H1 (cell line): ENCODE measurements at regions not wholly inside any gene's neighbourhood (a gene's known extent, or its start where the extent isn't known, plus 50 kb on each side); places are given as distances from the start of the nearest gene placed in this dataset.

Source experiments
- CTCF ChIA-PET: fragments of 300-600 bp; sonication (Branson Sonifier 250); formaldehyde crosslinking; loops from one replicate; lab custom pipeline; 2021; ENCODE audit not compliant: partially characterized antibody; lab: Charles Lee
- POLR2A ChIA-PET: fragments of 300-600 bp; sonication (Branson Sonifier 250); formaldehyde crosslinking; loops from one replicate; lab custom pipeline; 2021; ENCODE audit warnings: inconsistent platforms; ENCODE audit not compliant: partially characterized antibody; lab: Charles Lee
- DNase-seq, 2 experiments: peaks; one replicate each; pipeline versions ENCODE4 v3.0.0 to v3.0.0-alpha.2; 2010 to 2022; ENCODE audit warnings: low spot score in 2 of 2, low read depth in 1 of 2, mixed read lengths in 1 of 2
- FAIRE-seq: peaks from 2 replicates; lab custom pipeline; 2011; peaks lifted over from hg19 to GRCh38; lab: Jason Lieb, UNC
- H2AFZ ChIP-seq: 2 replicates; pipeline ENCODE4 v1.8.1; 2012; ENCODE audit warnings: low read length, inconsistent platforms
- H2AK5ac ChIP-seq: 2 replicates; pipeline ENCODE4 v1.6.1; 2013; ENCODE audit warnings: low read depth, low read length
- H2BK120ac ChIP-seq: replicated peaks from 2 replicates; pipeline ENCODE3; 2013; ENCODE audit warnings: low read depth, low read length, inconsistent platforms
- H2BK12ac ChIP-seq: 2 replicates; pipeline ENCODE4 v1.6.1; 2013; ENCODE audit warnings: low read depth, low read length
- H2BK15ac ChIP-seq: 2 replicates; pipeline ENCODE4 v1.6.1; 2013; ENCODE audit warnings: low read length
- H2BK20ac ChIP-seq: 2 replicates; pipeline ENCODE4 v1.6.1; 2013; ENCODE audit warnings: low read length
- H2BK5ac ChIP-seq: 2 replicates; pipeline ENCODE4 v1.6.1; 2013; ENCODE audit warnings: low read depth, low read length
- H3K14ac ChIP-seq: 2 replicates; pipeline ENCODE4 v1.6.1; 2013; ENCODE audit warnings: inconsistent platforms; ENCODE audit not compliant: insufficient read length
- H3K18ac ChIP-seq: 2 replicates; pipeline ENCODE4 v1.6.1; 2013; ENCODE audit warnings: low read length; ENCODE audit errors: extremely low read depth
- H3K23ac ChIP-seq: 2 replicates; pipeline ENCODE4 v1.6.1; 2013; ENCODE audit warnings: inconsistent platforms; ENCODE audit not compliant: insufficient read length
- H3K23me2 ChIP-seq: 2 replicates; pipeline ENCODE4 v1.6.1; 2013; ENCODE audit warnings: low read depth, low read length
- H3K27ac ChIP-seq: 2 replicates; pipeline ENCODE4 v1.6.1; 2011; ENCODE audit warnings: low read depth, low read length, inconsistent platforms
- H3K27me3 ChIP-seq, 4 experiments: replicated peaks in 1 of 4; 1 replicate in 1 of 4; 2 replicates in 3 of 4; pipeline versions ENCODE4 v1.6.1 to v1.8.1; 2011 to 2013; ENCODE audit warnings: low read length in 3 of 4, mild to moderate bottlenecking in 3 of 4, inconsistent platforms in 2 of 4, mixed read lengths in 2 of 4, moderate library complexity in 1 of 4; ENCODE audit not compliant: control insufficient read depth in 3 of 4, insufficient read depth in 3 of 4; ENCODE audit errors: extremely low read depth in 1 of 4
- H3K36me3 ChIP-seq, 4 experiments: 2 replicates each; pipeline versions ENCODE4 v1.6.1 to v1.8.1; 2011 to 2013; ENCODE audit warnings: mild to moderate bottlenecking in 4 of 4, low read length in 3 of 4, moderate library complexity in 2 of 4, control low read depth in 1 of 4, inconsistent platforms in 1 of 4; ENCODE audit not compliant: insufficient read depth in 4 of 4, control insufficient read depth in 2 of 4
- H3K4ac ChIP-seq: replicated peaks from 2 replicates; pipeline ENCODE3; 2013; ENCODE audit warnings: low read length, low read depth, mixed read lengths, inconsistent platforms; ENCODE audit not compliant: insufficient read length
- H3K4me1 ChIP-seq, 4 experiments: replicated peaks in 1 of 4; 1 replicate in 1 of 4; 2 replicates in 3 of 4; pipeline versions ENCODE4 v1.6.1 to v1.8.1; 2011 to 2013; ENCODE audit warnings: low read length in 3 of 4, inconsistent platforms in 2 of 4, mixed read lengths in 1 of 4; ENCODE audit not compliant: insufficient read depth in 4 of 4, control insufficient read depth in 3 of 4
- H3K4me2 ChIP-seq, 2 experiments: 2 replicates each; pipeline versions ENCODE4 v1.6.1 to v1.8.1; 2011 to 2013; ENCODE audit warnings: low read depth in 2 of 2, low read length in 2 of 2, control low read depth in 1 of 2, inconsistent platforms in 1 of 2, mild to moderate bottlenecking in 1 of 2; ENCODE audit not compliant: insufficient read depth in 1 of 2
- H3K4me3 ChIP-seq, 4 experiments: fragments of 200-600, 300-600 bp in 1 of 4; sonication (generic), shearing (Covaris generic), sonication (Bioruptor Twin) in 1 of 4; 2 replicates each; pipeline versions ENCODE4 v1.5.1 to v1.8.1; 2011 to 2016; ENCODE audit warnings: low read length in 4 of 4, low read depth in 3 of 4, control low read depth in 2 of 4, inconsistent platforms in 2 of 4, mild to moderate bottlenecking in 2 of 4, mixed read lengths in 1 of 4, moderate library complexity in 1 of 4; ENCODE audit not compliant: insufficient read depth in 2 of 4; ENCODE audit errors: extremely low read depth in 1 of 4
- H3K56ac ChIP-seq: replicated peaks from 2 replicates; pipeline ENCODE3; 2013; ENCODE audit warnings: low read depth, mild to moderate bottlenecking, mixed read lengths, low read length, inconsistent platforms; ENCODE audit not compliant: insufficient read length
- H3K79me1 ChIP-seq: 2 replicates; pipeline ENCODE4 v1.6.1; 2013; ENCODE audit warnings: low read depth, low read length, control low read depth
- H3K79me2 ChIP-seq, 2 experiments: 2 replicates each; pipeline versions ENCODE4 v1.6.1 to v1.8.1; 2012 to 2013; ENCODE audit warnings: low read length in 2 of 2, mild to moderate bottlenecking in 2 of 2, inconsistent platforms in 1 of 2; ENCODE audit not compliant: insufficient read depth in 2 of 2, control insufficient read depth in 1 of 2
- H3K9ac ChIP-seq, 4 experiments: replicated peaks in 1 of 4; 1 replicate in 1 of 4; 2 replicates in 3 of 4; pipeline versions ENCODE4 v1.6.1 to v1.8.1; 2011 to 2013; ENCODE audit warnings: low read depth in 3 of 4, low read length in 3 of 4, control low read depth in 2 of 4, mild to moderate bottlenecking in 2 of 4, moderate library complexity in 2 of 4, inconsistent platforms in 1 of 4; ENCODE audit errors: extremely low read depth in 1 of 4
- H3K9me3 ChIP-seq, 2 experiments: 2 replicates each; pipeline versions ENCODE4 v1.6.1 to v1.8.1; 2012 to 2013; ENCODE audit warnings: mild to moderate bottlenecking in 2 of 2, moderate library complexity in 2 of 2, control low read depth in 1 of 2, inconsistent platforms in 1 of 2, low read depth in 1 of 2, low read length in 1 of 2, mixed read lengths in 1 of 2; ENCODE audit not compliant: insufficient read depth in 2 of 2
- H4K20me1 ChIP-seq, 2 experiments: replicated peaks in 1 of 2; 2 replicates each; pipeline versions ENCODE3 to v1.8.1; 2011 to 2013; ENCODE audit warnings: inconsistent platforms in 2 of 2, low read length in 2 of 2, mild to moderate bottlenecking in 1 of 2; ENCODE audit not compliant: insufficient read depth in 2 of 2, control insufficient read depth in 1 of 2
- H4K5ac ChIP-seq: 2 replicates; pipeline ENCODE4 v1.6.1; 2013; ENCODE audit warnings: low read length, low read depth, mixed read lengths, inconsistent platforms; ENCODE audit not compliant: insufficient read length
- H4K8ac ChIP-seq: 2 replicates; pipeline ENCODE4 v1.8.0; 2013; ENCODE audit warnings: mild to moderate bottlenecking, moderate library complexity, low read length, inconsistent platforms; ENCODE audit not compliant: insufficient read depth; ENCODE audit errors: extremely low read depth
- H4K91ac ChIP-seq: replicated peaks from 2 replicates; pipeline ENCODE3; 2013; ENCODE audit warnings: low read length, mixed read lengths, inconsistent platforms; ENCODE audit not compliant: insufficient read length
- SRF ChIP-seq: IDR thresholded peaks from 2 replicates; pipeline ENCODE4 v1.6.1; 2011; ENCODE audit warnings: mild to moderate bottlenecking, low read depth, low read length, moderate library complexity
- TAF7 ChIP-seq: optimal IDR thresholded peaks from 2 replicates; pipeline ENCODE3; 2011; ENCODE audit warnings: low read depth, mild to moderate bottlenecking, inconsistent platforms, low read length, moderate library complexity, borderline replicate concordance
- WGBS, 2 experiments: shearing (Covaris generic) in 1 of 2; methylation state at CpG; one replicate each; pipeline versions ENCODE4 v1.1.6 to v1.1.7; 2013 to 2015; ENCODE audit warnings: low lambda C conversion rate in 2 of 2, mixed read lengths in 2 of 2, inconsistent platforms in 1 of 2, low coverage in 1 of 2, missing lambda C conversion rate in 1 of 2; ENCODE audit not compliant: insufficient replicate concordance in 2 of 2, insufficient coverage in 1 of 2, insufficient read length in 1 of 2; ENCODE audit errors: extremely low coverage in 1 of 2, missing lambda C conversion rate in 1 of 2; 5-methylcytosine and 5-hydroxymethylcytosine counted together

- no peaks in the 10 kb centered on the region for H3K4me1 ChIP-seq
- no peak overlapping the region for H3K27ac ChIP-seq
- CTCF ChIA-PET, result interaction anchor here (0.6 kb wide), 1 partner anchor 624 kb away, joined by 3 read pairs; no protein-coding TSS in a partner anchor
- no peak overlapping the region for H2BK120ac ChIP-seq
- H3K23ac ChIP-seq, result no peak overlapping the region
- WGBS, 2 experiments, result 88% methylated on average over 1 of the region's 1 CpG; no CpG with 5 or more reads in 1 of the 2 experiments
- no peaks in the 10 kb centered on the region for H4K20me1 ChIP-seq
- H3K27me3 ChIP-seq, result no peaks in the 10 kb centered on the region
- no peak overlapping the region for H3K4me2 ChIP-seq
- H2AFZ ChIP-seq, result no peak overlapping the region
- H2AK5ac ChIP-seq, result no peak overlapping the region
- H3K36me3 ChIP-seq, result no peaks in the 10 kb centered on the region
- no peak overlapping the region for H2BK15ac ChIP-seq
- no peak overlapping the region for H3K56ac ChIP-seq
- no peak for DNase-seq
- no peak overlapping the region for H2BK5ac ChIP-seq
- H3K4me3 ChIP-seq, result no peak overlapping the region
- no peak overlapping the region for H3K18ac ChIP-seq
- no peak for TF ChIP-seq TAF7
- TF ChIP-seq SRF, result no peak
- TF ChIP-seq, all 59 proteins: peak for 0
- no peak overlapping the region for H2BK12ac ChIP-seq
- no peak overlapping the region for H4K5ac ChIP-seq
- H3K4ac ChIP-seq, result no peak overlapping the region
- no peaks in the 10 kb centered on the region for H3K79me1 ChIP-seq
- H3K79me2 ChIP-seq, result no peaks in the 10 kb centered on the region
- no peak overlapping the region for H3K14ac ChIP-seq
- peaks cover 13 to 14% of the 10 kb centered on the region in 2 experiments for H3K9me3 ChIP-seq
- no peaks in the 10 kb centered on the region for H3K23me2 ChIP-seq
- FAIRE-seq, result no peak
- no peak overlapping the region for H4K91ac ChIP-seq
- H3K9ac ChIP-seq, result no peak overlapping the region
- no peak overlapping the region for H2BK20ac ChIP-seq
- POLR2A ChIA-PET, result no interaction called here
- H4K8ac ChIP-seq, result no peak overlapping the region
Observed at GRCh38 chr4:176953021-176953420, 160.3 kb upstream of the VEGFC start.
